K562 (cell line): ENCODE measurements at regions not wholly inside any gene's neighbourhood (a gene's known extent, or its start where the extent isn't known, plus 50 kb on each side); places are given as distances from the start of the nearest gene placed in this dataset.

ENCODE experiments used
- ATAC-seq: fragments of 200-7000 bp; cut with Tn5 transposase; 3 replicates; pipeline ENCODE4 v1.9.1; 2020; ENCODE audit warnings: moderate library complexity
- BruUV-seq: library from RNA; stranded (reverse); fragments of 400-500 nt; replicated peaks from 2 replicates; lab custom pipeline; 2021; lab: Mats Ljungman, UMichigan
- CTCF ChIA-PET: fragments of 300-600 bp; formaldehyde crosslinking; extraction: SDS; loops from one replicate; lab custom pipeline; 2021; ENCODE audit warnings: low intra/inter-chr PET ratio; lab: Yijun Ruan, JAX
- POLR2A ChIA-PET: fragments of 300-600, 350-650 bp; sonication (Branson Sonifier 250); formaldehyde crosslinking; extraction: SDS; loops from one replicate; lab custom pipeline; 2021; ENCODE audit warnings: antibody characterized with exemption, inconsistent platforms; lab: Yijun Ruan, JAX
- DNase-seq, 4 experiments: peaks; one replicate each; pipeline versions ENCODE4 v3.0.0 to v3.0.0-alpha.2; 2011 to 2018; ENCODE audit warnings: low spot score in 3 of 4, mixed read lengths in 3 of 4; ENCODE audit errors: extremely low read depth in 1 of 4
- FAIRE-seq: peaks from 2 replicates; lab custom pipeline; 2011; peaks lifted over from hg19 to GRCh38; lab: Jason Lieb, UNC
- H2AFZ ChIP-seq: 2 replicates; pipeline ENCODE4 v1.6.0; 2011; ENCODE audit warnings: low read depth, low read length, control low read depth, inconsistent platforms
- H3K27ac ChIP-seq: fragments of 200-600 bp; 3 replicates; pipeline ENCODE4 v1.8.0; 2011; ENCODE audit warnings: low read depth, mild to moderate bottlenecking, control low read depth, inconsistent platforms, low read length, moderate library complexity, mixed read lengths; ENCODE audit errors: extremely low read depth
- H3K27me3 ChIP-seq, 2 experiments: fragments of 300-600 bp in 1 of 2; 2 replicates in 1 of 2; 3 replicates in 1 of 2; pipeline versions ENCODE4 v1.6.0 to v1.8.0; 2011; ENCODE audit warnings: inconsistent platforms in 2 of 2, low read length in 2 of 2, mild to moderate bottlenecking in 1 of 2, mixed read lengths in 1 of 2, moderate library complexity in 1 of 2; ENCODE audit not compliant: control insufficient read depth in 2 of 2, insufficient read depth in 2 of 2
- H3K36me3 ChIP-seq: fragments of 300-600 bp; 3 replicates; pipeline ENCODE4 v1.8.0; 2011; ENCODE audit warnings: mild to moderate bottlenecking, low read length, inconsistent platforms; ENCODE audit not compliant: control insufficient read depth, insufficient read depth
- H3K4me1 ChIP-seq, 2 experiments: fragments of 200-600 bp in 1 of 2; replicated peaks in 1 of 2; 2 replicates in 1 of 2; 3 replicates in 1 of 2; pipeline versions ENCODE4 v1.5.1 to v1.8.0; 2011; ENCODE audit warnings: inconsistent platforms in 2 of 2, low read length in 2 of 2, mild to moderate bottlenecking in 1 of 2, mixed read lengths in 1 of 2, moderate library complexity in 1 of 2; ENCODE audit not compliant: control insufficient read depth in 2 of 2, insufficient read depth in 2 of 2
- H3K4me2 ChIP-seq: 2 replicates; pipeline ENCODE4 v1.6.1; 2011; ENCODE audit warnings: low read length, control low read depth, inconsistent platforms, mixed read lengths; ENCODE audit not compliant: insufficient read depth
- H3K4me3 ChIP-seq: fragments of 200-600 bp; sonication (generic), shearing (Covaris generic); 2 replicates; pipeline ENCODE4 v1.5.1; 2016; ENCODE audit warnings: control low read depth, inconsistent platforms
- H3K79me2 ChIP-seq: fragments of 200-600 bp; 3 replicates; pipeline ENCODE4 v1.8.0; 2011; ENCODE audit warnings: low read length, inconsistent platforms; ENCODE audit not compliant: control insufficient read depth, insufficient read depth
- H3K9ac ChIP-seq, 2 experiments: 2 replicates each; pipeline versions ENCODE4 v1.6.0 to v1.6.1; 2011; ENCODE audit warnings: low read depth in 2 of 2, low read length in 2 of 2, control low read depth in 1 of 2, inconsistent platforms in 1 of 2, mild to moderate bottlenecking in 1 of 2, mixed read lengths in 1 of 2; ENCODE audit not compliant: insufficient read depth in 1 of 2
- H3K9me1 ChIP-seq: one replicate; pipeline ENCODE4 v1.6.0; 2011; ENCODE audit warnings: inconsistent platforms, mild to moderate bottlenecking, low read length, moderate library complexity; ENCODE audit not compliant: control insufficient read depth, insufficient read depth
- H3K9me3 ChIP-seq: replicated peaks from 2 replicates; pipeline ENCODE4 v1.5.1; 2011; ENCODE audit warnings: low read depth, low read length, inconsistent platforms; ENCODE audit not compliant: control insufficient read depth, insufficient read depth
- H4K20me1 ChIP-seq: replicated peaks from 2 replicates; pipeline ENCODE4 v1.6.1; 2011; ENCODE audit warnings: low read length, inconsistent platforms, mixed read lengths; ENCODE audit not compliant: control insufficient read depth, insufficient read depth
- BHLHE40 ChIP-seq: IDR thresholded peaks from 2 replicates; pipeline ENCODE4 v1.6.1; 2011; ENCODE audit warnings: low read length, improper control_type of control experiment
- BRD4 ChIP-seq: fragments of 200-600 bp; sonication (generic); IDR thresholded peaks from 2 replicates; pipeline ENCODE4 v1.6.1; 2017; ENCODE audit warnings: inconsistent platforms
- CCNT2 ChIP-seq: IDR thresholded peaks from 2 replicates; pipeline ENCODE4 v1.6.1; 2011; ENCODE audit warnings: borderline replicate concordance, low read depth, mild to moderate bottlenecking, moderate library complexity, mixed read lengths, low read length; ENCODE audit not compliant: insufficient read length; ENCODE audit errors: extremely low read depth
- EZH2 ChIP-seq: IDR thresholded peaks from 2 replicates; pipeline ENCODE4 v1.6.1; 2012; ENCODE audit warnings: low read depth, mild to moderate bottlenecking, inconsistent platforms, low read length, borderline replicate concordance
- MCM5 ChIP-seq: fragments of 450-650 bp; IDR thresholded peaks from 2 replicates; pipeline ENCODE4 v1.6.1; 2016; ENCODE audit warnings: low read depth
- MEIS2 ChIP-seq: fragments of 450-650 bp; IDR thresholded peaks from 2 replicates; pipeline ENCODE4 v1.6.1; 2014; ENCODE audit warnings: mild to moderate bottlenecking; ENCODE audit not compliant: partially characterized antibody
- MTA2 ChIP-seq: fragments of 450-650 bp; IDR thresholded peaks from 2 replicates; pipeline ENCODE4 v1.6.1; 2016; ENCODE audit warnings: low read depth
- PHB ChIP-seq: fragments of 250-450 bp; sonication (Bioruptor Pico); IDR thresholded peaks from 2 replicates; pipeline ENCODE4 v1.5.0; 2021
- POLR2A ChIP-seq: fragments of 450-650 bp; conservative IDR thresholded peaks from 2 replicates; pipeline ENCODE4 v1.6.1; 2016
- RERE ChIP-seq: sonication (generic); formaldehyde crosslinking; IDR thresholded peaks from 2 replicates; pipeline ENCODE4 v1.8.0; 2023; ENCODE audit warnings: missing genetic modification reagents, mild to moderate bottlenecking, borderline replicate concordance
- SREBF2 ChIP-seq: sonication (generic); formaldehyde crosslinking; IDR thresholded peaks from 2 replicates; pipeline ENCODE4 v1.4.0; 2020; ENCODE audit warnings: mild to moderate bottlenecking, missing genetic modification reagents
- ZNF217 ChIP-seq: sonication (generic); formaldehyde crosslinking; IDR thresholded peaks from 2 replicates; pipeline ENCODE4 v1.8.0; 2022; ENCODE audit warnings: mild to moderate bottlenecking, missing genetic modification reagents
- ZNF431 ChIP-seq: sonication (generic); formaldehyde crosslinking; IDR thresholded peaks from 2 replicates; pipeline ENCODE4 v1.8.0; 2022; ENCODE audit warnings: mild to moderate bottlenecking, missing genetic modification reagents
- ZNF707 ChIP-seq: fragments of 250-450 bp; sonication (Bioruptor Pico); conservative IDR thresholded peaks from 2 replicates; pipeline ENCODE4 v1.8.0; 2022; ENCODE audit warnings: inconsistent platforms, mild to moderate bottlenecking, moderate library complexity
- WGBS: fragments of 100-300 bp; shearing (Covaris generic); methylation state at CpG from one replicate; pipeline ENCODE4 v1.1.6; 2016; ENCODE audit warnings: low coverage, mixed read lengths; ENCODE audit not compliant: insufficient coverage; ENCODE audit errors: missing lambda C conversion rate; 5-methylcytosine and 5-hydroxymethylcytosine counted together
- in situ Hi-C: fragments of 300-500 bp; cut with MboI; formaldehyde crosslinking; loops from 4 replicates; pipeline ENCODE4 v1.15.0; 2018; ENCODE audit warnings: inconsistent platforms, mixed read lengths
- intact Hi-C: fragments of 100-400 bp; cut with micrococcal nuclease; formaldehyde crosslinking; loops from 2 replicates; pipeline ENCODE4 v1.14.2; 2022

- WGBS = 0% methylated on average over 2 of the region's 2 CpGs
- FAIRE-seq (no peak), ATAC-seq (no peak), DNase-seq (no peak)
- Histone ChIP-seq H3K9ac (no peak overlapping the region), H3K9me1 (no peaks in the 10 kb centered on the region), H3K4me3 (no peak overlapping the region), H3K9me3 (no peaks in the 10 kb centered on the region), H3K27ac (no peak overlapping the region), H2AFZ (no peak overlapping the region), H3K4me1 (no peaks in the 10 kb centered on the region), H3K79me2 (no peaks in the 10 kb centered on the region), H3K36me3 (no peaks in the 10 kb centered on the region), H4K20me1 (no peaks in the 10 kb centered on the region), H3K27me3 (no peaks in the 10 kb centered on the region), H3K4me2 (no peak overlapping the region)
- CTCF ChIA-PET = no interaction called here
- no TSS peak for BruUV-seq
- POLR2A ChIA-PET = no interaction called here
- TF ChIP-seq MTA2 = no peak
- no peak for TF ChIP-seq EZH2
- no peak for TF ChIP-seq MEIS2
- no peak for TF ChIP-seq SREBF2 (CRISPR knock-in tag)
- no peak for TF ChIP-seq ZNF217 (CRISPR knock-in tag)
- intact Hi-C loops = no loop called here
- in situ Hi-C loops = no loop called here
Measured at GRCh38 chr14:86404425-86404824, 874.5 kb downstream of the FLRT2 start.

- H3K27me3 ChIP-seq = no peaks in the 10 kb centered on the region
- no peak for ATAC-seq
- ChIA-PET POLR2A (no interaction called here), CTCF (no interaction called here)
- FAIRE-seq = no peak
- H3K4me2 ChIP-seq = no peak overlapping the region
- intact Hi-C loops = no loop called here
- no peak overlapping the region for H2AFZ ChIP-seq
- no peak overlapping the region for H3K27ac ChIP-seq
- no peaks in the 10 kb centered on the region for H3K4me1 ChIP-seq
- no peaks in the 10 kb centered on the region for H4K20me1 ChIP-seq
- no peaks in the 10 kb centered on the region for H3K9me1 ChIP-seq
- BruUV-seq = no TSS peak
- no peak for DNase-seq
- H3K9me3 ChIP-seq = no peaks in the 10 kb centered on the region
- H3K4me3 ChIP-seq = no peak overlapping the region
- in situ Hi-C loops = no loop called here
- 0% methylated on average over 1 of the region's 1 CpG for WGBS
- H3K36me3 ChIP-seq = no peaks in the 10 kb centered on the region
- no peaks in the 10 kb centered on the region for H3K79me2 ChIP-seq
- no peak overlapping the region for H3K9ac ChIP-seq
- TF ChIP-seq ZNF431 (CRISPR knock-in tag) (no peak), CCNT2 (no peak), BRD4 (no peak), PHB (CRISPR knock-in tag) (no peak), ZNF707 (CRISPR knock-in tag) (no peak), RERE (CRISPR knock-in tag) (no peak), POLR2A (no peak), MCM5 (no peak), BHLHE40 (no peak)
Measured at GRCh38 chr14:86402545-86402944, 872.6 kb downstream of the FLRT2 start.
